ENCODE measurements at regions not wholly inside any gene's neighbourhood (a gene's known extent, or its start where the extent isn't known, plus 50 kb on each side); places are given as distances from the start of the nearest gene placed in this dataset.

DNA sequence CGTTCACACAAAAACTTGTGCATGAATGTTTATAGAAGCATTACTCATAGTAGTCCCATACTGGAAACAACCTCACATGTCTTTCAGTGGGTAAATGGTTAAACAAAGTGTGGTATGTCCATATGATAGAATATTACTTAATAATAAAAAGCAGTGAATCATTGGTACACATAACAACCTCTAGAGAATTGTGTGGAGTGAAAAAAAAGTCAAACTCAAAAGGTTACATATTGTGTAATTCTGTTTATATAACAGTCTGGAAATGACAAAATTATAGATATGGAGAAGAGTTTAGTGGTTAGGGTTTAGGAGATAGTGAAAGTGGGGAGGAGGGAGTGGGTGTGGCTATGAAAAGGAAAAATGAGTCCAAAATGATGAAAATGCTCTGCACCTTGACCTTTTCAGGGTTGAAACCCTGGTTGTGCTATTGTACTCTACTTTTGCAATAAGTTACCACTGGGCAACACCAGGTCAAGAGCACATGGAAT lies 243.4 kb upstream of the DDI1 start:
- no peaks in the 10 kb centered on the region for H3K79me2 ChIP-seq (ENCODE audit: control insufficient read depth, insufficient read depth, low read length)
- TF ChIP-seq JUN (IDR thresholded peaks at IDR 0.05; ENCODE audit: borderline replicate concordance, insufficient read depth, insufficient read length, low read depth) (no peak), POLR2A (IDR thresholded peaks at IDR 0.05; ENCODE audit: low read depth, low read length) (no peak), GATA2 (IDR thresholded peaks at IDR 0.05; ENCODE audit: insufficient read depth, insufficient read length, low read depth, low read length) (no peak), POLR2AphosphoS5 (IDR thresholded peaks at IDR 0.05; ENCODE audit: insufficient read depth, low read depth, low read length) (no peak), FOS (IDR thresholded peaks at IDR 0.05; ENCODE audit: borderline replicate concordance, insufficient read depth, low read length) (no peak), EZH2 (IDR thresholded peaks at IDR 0.05; ENCODE audit: borderline replicate concordance, low read depth, low read length, severe bottlenecking) (no peak), MYC (IDR thresholded peaks at IDR 0.05; ENCODE audit: low read depth, low read length) (no peak)
- TF ChIP-seq, protein P1, sequence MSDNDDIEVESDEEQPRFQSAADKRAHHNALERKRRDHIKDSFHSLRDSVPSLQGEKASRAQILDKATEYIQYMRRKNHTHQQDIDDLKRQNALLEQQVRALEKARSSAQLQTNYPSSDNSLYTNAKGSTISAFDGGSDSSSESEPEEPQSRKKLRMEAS (IDR thresholded peaks at IDR 0.05; ENCODE audit: insufficient read depth, insufficient read length): no peak
- TF ChIP-seq, protein P2, sequence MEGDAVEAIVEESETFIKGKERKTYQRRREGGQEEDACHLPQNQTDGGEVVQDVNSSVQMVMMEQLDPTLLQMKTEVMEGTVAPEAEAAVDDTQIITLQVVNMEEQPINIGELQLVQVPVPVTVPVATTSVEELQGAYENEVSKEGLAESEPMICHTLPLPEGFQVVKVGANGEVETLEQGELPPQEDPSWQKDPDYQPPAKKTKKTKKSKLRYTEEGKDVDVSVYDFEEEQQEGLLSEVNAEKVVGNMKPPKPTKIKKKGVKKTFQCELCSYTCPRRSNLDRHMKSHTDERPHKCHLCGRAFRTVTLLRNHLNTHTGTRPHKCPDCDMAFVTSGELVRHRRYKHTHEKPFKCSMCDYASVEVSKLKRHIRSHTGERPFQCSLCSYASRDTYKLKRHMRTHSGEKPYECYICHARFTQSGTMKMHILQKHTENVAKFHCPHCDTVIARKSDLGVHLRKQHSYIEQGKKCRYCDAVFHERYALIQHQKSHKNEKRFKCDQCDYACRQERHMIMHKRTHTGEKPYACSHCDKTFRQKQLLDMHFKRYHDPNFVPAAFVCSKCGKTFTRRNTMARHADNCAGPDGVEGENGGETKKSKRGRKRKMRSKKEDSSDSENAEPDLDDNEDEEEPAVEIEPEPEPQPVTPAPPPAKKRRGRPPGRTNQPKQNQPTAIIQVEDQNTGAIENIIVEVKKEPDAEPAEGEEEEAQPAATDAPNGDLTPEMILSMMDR (IDR thresholded peaks at IDR 0.05; ENCODE audit: extremely low read depth in 1 of 2, insufficient read depth in 1 of 2, low read depth in 1 of 2, low read length in 2 of 2): no peak
- H3K4me1 ChIP-seq (ENCODE audit: control insufficient read depth, extremely low read depth, insufficient read depth, low read length): peaks cover 7% of the 10 kb centered on the region
- no peaks in the 10 kb centered on the region for H3K27me3 ChIP-seq (ENCODE audit: control insufficient read depth in 2 of 2, insufficient read depth in 2 of 2, low read length in 2 of 2)
- ChIA-PET POLR2A (no interaction called here), CTCF (no interaction called here)
- H2AFZ ChIP-seq (ENCODE audit: low read depth, low read length): no peak overlapping the region
- H3K4me3 ChIP-seq (replicated peaks in 1 of 3; ENCODE audit: insufficient read depth in 1 of 3, low read depth in 1 of 3, low read length in 3 of 3): no peak overlapping the region
- intact Hi-C loops (cut with micrococcal nuclease) (loop anchor here (10.0 kb wide), 1 partner anchor 462 kb away; no protein-coding TSS in a partner anchor), dilution Hi-C loops (cut with MboI; ENCODE audit: extremely low pct_ligation_motif_present, low sequenced_read_pairs) (no loop called here)
- FAIRE-seq (no peak), DNase-seq (ENCODE audit: low read depth, low spot score) (no peak)
- H3K4me2 ChIP-seq (ENCODE audit: insufficient read depth, low read length): no peak overlapping the region
- BruUV-seq (replicated peaks): no TSS peak
- H3K9me3 ChIP-seq (replicated peaks; ENCODE audit: control insufficient read depth, insufficient read depth, low read length): no peaks in the 10 kb centered on the region
- no peak overlapping the region for H3K27ac ChIP-seq (ENCODE audit: insufficient read depth, low read depth, low read length)
- H3K9ac ChIP-seq (replicated peaks; ENCODE audit: extremely low read depth, insufficient read depth, low read length): no peak overlapping the region
- no peaks in the 10 kb centered on the region for H3K9me1 ChIP-seq (replicated peaks; ENCODE audit: control insufficient read depth, extremely low read depth, insufficient read depth, low read length)
- no peaks in the 10 kb centered on the region for H4K20me1 ChIP-seq (replicated peaks; ENCODE audit: control insufficient read depth, extremely low read depth, insufficient read depth, low read length)
- H3K36me3 ChIP-seq (ENCODE audit: control insufficient read depth in 2 of 2, extremely low read depth in 1 of 2, insufficient read depth in 2 of 2, low read length in 2 of 2): no peaks in the 10 kb centered on the region
